Body of pancreas (tissue), 4 donors: ENCODE measurements at regions not wholly inside any gene's neighbourhood (a gene's known extent, or its start where the extent isn't known, plus 50 kb on each side); places are given as distances from the start of the nearest gene placed in this dataset.

ENCODE experiments used
- ATAC-seq: fragments of 150-250 bp; one replicate; pipeline ENCODE4 v1.9.1; 2016
- DNase-seq, 4 donors: peaks; one replicate each; pipeline ENCODE4 v3.0.0-alpha.2; 2019
- H3K27ac ChIP-seq, 4 donors: fragments of 200-600 bp; sonication (generic); 1 replicate in 3 of 4; 2 replicates in 1 of 4; pipeline versions ENCODE4 v1.5.1 to v1.6.1; 2016 to 2019; ENCODE audit warnings: mild to moderate bottlenecking in 1 of 4, mixed read lengths in 1 of 4, moderate library complexity in 1 of 4
- H3K27me3 ChIP-seq, 2 donors: fragments of 200-600 bp; sonication (generic); one replicate each; pipeline ENCODE4 v1.6.0; 2016; ENCODE audit warnings: mild to moderate bottlenecking in 1 of 2
- H3K36me3 ChIP-seq, 2 donors: fragments of 200-600 bp; sonication (generic); replicated peaks in 1 of 2; 2 replicates each; pipeline ENCODE4 v1.5.1; 2016; ENCODE audit warnings: low read depth in 2 of 2; ENCODE audit not compliant: insufficient read depth in 1 of 2
- H3K4me1 ChIP-seq: fragments of 200-600 bp; sonication (generic); one replicate; pipeline ENCODE4 v1.6.0; 2016
- H3K4me3 ChIP-seq, 2 donors: fragments of 200-600 bp; sonication (generic); 1 replicate in 1 of 2; 2 replicates in 1 of 2; pipeline ENCODE4 v1.5.1; 2016 to 2019
- H3K9me3 ChIP-seq, 3 donors: fragments of 200-600 bp; sonication (generic); 1 replicate in 2 of 3; 2 replicates in 1 of 3; pipeline ENCODE4 v1.5.1; 2016
- CTCF ChIP-seq, 7 experiments: fragments of 450-650 bp in 4 of 7; fragments of 200-600 bp in 3 of 7; sonication (generic) in 3 of 7; IDR thresholded peaks; one replicate each; pipeline ENCODE4 v1.5.1; 2016 to 2019; ENCODE audit warnings: antibody characterized with exemption in 7 of 7
- POLR2A ChIP-seq, 3 donors: fragments of 450-650 bp; IDR thresholded peaks; one replicate each; pipeline ENCODE4 v1.6.1; 2016; ENCODE audit warnings: antibody characterized with exemption in 3 of 3, mild to moderate bottlenecking in 2 of 3
- WGBS, 2 donors: methylation state at CpG; one replicate each; pipeline ENCODE4 v1.1.5; 2017; 5-methylcytosine and 5-hydroxymethylcytosine counted together
- intact Hi-C: fragments of 100-400 bp; cut with DNase I; formaldehyde crosslinking; loops from one replicate; pipeline ENCODE4 v1.15.1; 2023

- Histone ChIP-seq H3K36me3 (no peaks in the 10 kb centered on the region), H3K4me3 (no peak overlapping the region), H3K9me3 (peaks cover 0 to 5% (median 0%) of the 10 kb centered on the region in 3 donors), H3K27me3 (no peaks in the 10 kb centered on the region), H3K4me1 (no peaks in the 10 kb centered on the region), H3K27ac (no peak overlapping the region)
- WGBS, 2 donors: 73 to 79% methylated on average over 2 of the region's 2 CpGs
- intact Hi-C loops: loop anchor here (5.0 kb wide), 1 partner anchor 171 kb away; no protein-coding TSS in a partner anchor
- ATAC-seq (no peak), DNase-seq (no peak)
- TF ChIP-seq POLR2A (IDR thresholded peaks at IDR 0.05) (no peak), CTCF (IDR thresholded peaks at IDR 0.05) (no peak)
These were observed 57.2 kb upstream of the KCNMB1 start for GRCh38 chr5:170446365-170446764.

- DNase-seq: no peak
- intact Hi-C loops: loop anchor here (5.0 kb wide), 1 partner anchor 171 kb away; no protein-coding TSS in a partner anchor
- no peak overlapping the region for H3K27ac ChIP-seq
- H3K36me3 ChIP-seq: no peaks in the 10 kb centered on the region
- H3K4me1 ChIP-seq: no peaks in the 10 kb centered on the region
- 56% methylated on average over 8 of the region's 8 CpGs for WGBS, 2 donors
- H3K4me3 ChIP-seq: no peak overlapping the region
- H3K27me3 ChIP-seq: no peaks in the 10 kb centered on the region
- no peak for TF ChIP-seq POLR2A (IDR thresholded peaks at IDR 0.05)
- TF ChIP-seq CTCF (IDR thresholded peaks at IDR 0.05): no peak
- peaks cover 0 to 5% (median 0%) of the 10 kb centered on the region in 3 donors for H3K9me3 ChIP-seq
- ATAC-seq: no peak
These were observed 56.8 kb upstream of the KCNMB1 start for GRCh38 chr5:170445936-170446335.

- ATAC-seq: no peak
These were observed 55.9 kb upstream of the KCNMB1 start for GRCh38 chr5:170444969-170445505.

GRCh38 chr5:170444181-170444580, 55.0 kb upstream of the KCNMB1 start:
- WGBS, 2 donors: 71 to 75% methylated on average over 7 of the region's 7 CpGs
- Histone ChIP-seq H3K4me1 (no peaks in the 10 kb centered on the region), H3K9me3 (no peaks in the 10 kb centered on the region), H3K4me3 (no peak overlapping the region), H3K27me3 (no peaks in the 10 kb centered on the region), H3K36me3 (no peaks in the 10 kb centered on the region), H3K27ac (no peak overlapping the region)
- intact Hi-C loops: no loop called here
- no peak for DNase-seq
- TF ChIP-seq CTCF (IDR thresholded peaks at IDR 0.05) (no peak), POLR2A (IDR thresholded peaks at IDR 0.05) (no peak)
- ATAC-seq: no peak

More at GRCh38 chr5:170444969-170445505, 55.9 kb upstream of the KCNMB1 start:
- WGBS, 2 donors: 70 to 71% methylated on average over 10 of the region's 10 CpGs
- intact Hi-C loops: loop anchor here (5.0 kb wide), 1 partner anchor 172 kb away; no protein-coding TSS in a partner anchor
- H3K36me3 ChIP-seq: no peaks in the 10 kb centered on the region
- no peak for DNase-seq
- no peak overlapping the region for H3K27ac ChIP-seq
- H3K27me3 ChIP-seq: no peaks in the 10 kb centered on the region
- no peaks in the 10 kb centered on the region for H3K4me1 ChIP-seq
- no peak overlapping the region for H3K4me3 ChIP-seq
- no peaks in the 10 kb centered on the region for H3K9me3 ChIP-seq
- TF ChIP-seq POLR2A (IDR thresholded peaks at IDR 0.05) (no peak), CTCF (IDR thresholded peaks at IDR 0.05) (no peak)

- Histone ChIP-seq H3K27me3 (no peaks in the 10 kb centered on the region), H3K27ac (no peak overlapping the region), H3K4me3 (no peak overlapping the region), H3K4me1 (no peaks in the 10 kb centered on the region), H3K9me3 (no peaks in the 10 kb centered on the region), H3K36me3 (no peaks in the 10 kb centered on the region)
- no peak for ATAC-seq
- intact Hi-C loops: no loop called here
- no peak for DNase-seq
- WGBS, 2 donors: 77 to 82% methylated on average over 2 of the region's 2 CpGs
- TF ChIP-seq CTCF (IDR thresholded peaks at IDR 0.05) (no peak), POLR2A (IDR thresholded peaks at IDR 0.05) (no peak)
These were observed 54.5 kb upstream of the KCNMB1 start for GRCh38 chr5:170443624-170444023.
